ENCODE measurements at regions not wholly inside any gene's neighbourhood (a gene's known extent, or its start where the extent isn't known, plus 50 kb on each side); places are given as distances from the start of the nearest gene placed in this dataset.
A peak's percentile ranks its signal among the peaks of the same experiment; 100 is the strongest.
"Not testable (repeated sequence)": the region's sequence is repeated elsewhere in the genome, so short reads cannot be mapped to it uniquely, and the experiment has no call there.

GRCh38 chr14:105989566-105990302 is 463.4 kb downstream of the TMEM121 start:
- peak; percentile 50 for DNase-seq

GRCh38 chr14:105991677-105992076 is 465.3 kb downstream of the TMEM121 start:
- DNase-seq = not testable (repeated sequence)

- DNase-seq = no peak
These were observed 467.4 kb downstream of the TMEM121 start for GRCh38 chr14:105993814-105994213.

GRCh38 chr14:105995011-105995710 is 468.8 kb downstream of the TMEM121 start:
- not testable (repeated sequence) for DNase-seq

- DNase-seq = not testable (repeated sequence)
These were observed 472.2 kb downstream of the TMEM121 start for GRCh38 chr14:105998597-105998996.

- DNase-seq = peak; percentile 91
These were observed 473.1 kb downstream of the TMEM121 start for GRCh38 chr14:105999361-106000028.

- DNase-seq = peak; percentile 91
These were observed 473.7 kb downstream of the TMEM121 start for GRCh38 chr14:106000029-106000511.

GRCh38 chr14:106001277-106001676 is 474.9 kb downstream of the TMEM121 start:
- peak; percentile 59 for DNase-seq

- no peak for DNase-seq
These were observed 477.0 kb downstream of the TMEM121 start for GRCh38 chr14:106003351-106003750.

GRCh38 chr14:106004937-106005795 is 478.8 kb downstream of the TMEM121 start:
- DNase-seq = peak; percentile 76

GRCh38 chr14:106006043-106006442 is 479.7 kb downstream of the TMEM121 start:
- peak; percentile 78 for DNase-seq

- not testable (repeated sequence) for DNase-seq
These were observed 480.3 kb downstream of the TMEM121 start for GRCh38 chr14:106006716-106007115.

- DNase-seq = no peak
These were observed 484.4 kb downstream of the TMEM121 start for GRCh38 chr14:106010783-106011182.

- DNase-seq = peak; percentile 85
These were observed 485.4 kb downstream of the TMEM121 start for GRCh38 chr14:106011631-106012360.

- DNase-seq = not testable (repeated sequence)
These were observed 486.0 kb downstream of the TMEM121 start for GRCh38 chr14:106012361-106012725.

- no peak for DNase-seq
These were observed 487.5 kb downstream of the TMEM121 start for GRCh38 chr14:106013879-106014376.

GRCh38 chr14:106017952-106018351 is 491.6 kb downstream of the TMEM121 start:
- DNase-seq = not testable (repeated sequence)

- no peak for DNase-seq
These were observed 495.4 kb downstream of the TMEM121 start for GRCh38 chr14:106021832-106022231.

- peak; percentile 55 for DNase-seq
These were observed 496.3 kb downstream of the TMEM121 start for GRCh38 chr14:106022648-106023047.

GRCh38 chr14:106023411-106023810 is 497.0 kb downstream of the TMEM121 start:
- no peak for DNase-seq

- DNase-seq = peak; percentile 52
These were observed 498.7 kb downstream of the TMEM121 start for GRCh38 chr14:106024983-106025604.

Data from stimulated activated CD8-positive, alpha-beta memory T cell treated with anti-CD3 and anti-CD28 coated beads, Interleukin-4, amount 100 ng/mL, for 48 hours (primary cell).